Endometrium (tissue), 2 donors: ENCODE measurements at regions not wholly inside any gene's neighbourhood (a gene's known extent, or its start where the extent isn't known, plus 50 kb on each side); places are given as distances from the start of the nearest gene placed in this dataset.
A peak's percentile ranks its signal among the peaks of the same experiment; 100 is the strongest.
"Not testable (repeated sequence)": the region's sequence is repeated elsewhere in the genome, so short reads cannot be mapped to it uniquely, and the experiment has no call there.

Source experiments
- FAIRE-seq: peaks from 2 replicates; lab custom pipeline; 2012; peaks lifted over from hg19 to GRCh38; lab: Jason Lieb, UNC
- donor health status: control.
- donor health status: control.

DNA sequence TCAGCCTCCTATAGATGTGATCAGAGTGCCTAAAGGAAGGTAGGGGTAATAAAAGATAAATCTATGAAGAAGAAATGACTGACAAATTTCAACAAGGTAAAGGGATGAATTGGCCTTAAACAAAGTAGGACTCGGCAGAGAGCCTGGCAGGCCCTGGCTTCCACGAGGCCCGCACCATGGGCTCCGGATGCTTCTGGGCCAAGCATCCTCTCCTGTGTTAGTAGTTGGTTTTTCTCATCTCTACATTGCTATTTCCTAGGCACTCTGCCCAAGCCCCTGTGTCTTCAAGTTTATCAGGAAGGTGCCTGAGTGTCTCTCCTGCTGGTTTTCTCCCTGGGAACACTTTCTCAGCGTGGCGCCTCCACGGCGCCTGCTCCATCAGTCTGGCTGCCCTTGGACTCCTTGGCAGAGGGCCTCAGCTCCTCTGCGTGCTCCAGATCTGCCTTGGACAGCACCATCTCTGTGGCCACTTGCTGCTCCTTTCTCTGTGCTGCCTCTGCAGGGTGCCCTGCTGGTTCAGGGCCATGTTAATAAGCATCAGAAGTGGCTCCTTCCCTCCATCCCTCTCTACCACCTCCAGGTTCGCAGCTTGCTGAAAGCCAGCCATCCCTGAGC is 413.3 kb upstream of the DPP6 start:
- no peak for FAIRE-seq

DNA sequence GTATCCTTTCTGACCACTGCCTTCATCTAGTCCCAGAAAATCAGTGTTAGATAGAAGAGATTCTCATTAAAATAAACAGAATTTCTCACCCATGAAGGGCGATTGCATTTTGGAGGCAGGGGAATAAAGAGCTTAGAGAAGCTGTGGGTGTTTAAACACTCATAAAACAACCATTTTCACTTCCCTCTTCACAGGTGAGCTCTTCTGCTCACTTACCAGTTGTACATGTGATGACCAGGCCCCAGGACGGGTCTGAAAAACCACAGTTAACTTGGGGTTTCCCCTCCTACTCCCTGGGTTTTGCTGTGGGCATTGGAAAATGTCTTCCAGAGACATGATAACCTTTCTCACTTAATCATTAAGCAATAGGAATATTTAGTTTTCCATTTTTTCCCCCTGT is 411.6 kb upstream of the DPP6 start:
- no peak for FAIRE-seq

DNA sequence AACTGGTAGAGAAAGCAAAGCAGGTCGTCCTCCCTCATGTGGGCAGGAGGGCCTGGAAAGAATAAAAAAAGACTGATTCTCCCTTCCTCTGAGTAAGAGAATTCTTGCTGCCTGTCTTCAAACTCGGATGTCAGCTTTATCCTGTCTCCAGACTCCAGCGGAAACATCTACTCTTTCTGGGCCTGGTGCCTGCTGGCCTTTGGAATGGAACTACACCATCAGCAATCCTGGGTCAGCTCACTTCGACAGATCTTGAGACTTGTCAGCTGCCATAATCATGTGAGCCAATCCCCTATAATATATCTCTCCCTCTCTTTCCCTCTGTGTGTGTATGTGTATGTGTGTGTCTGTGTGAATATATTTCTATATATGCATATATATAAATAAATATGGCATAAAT is 411.0 kb upstream of the DPP6 start:
- FAIRE-seq, result no peak

DNA sequence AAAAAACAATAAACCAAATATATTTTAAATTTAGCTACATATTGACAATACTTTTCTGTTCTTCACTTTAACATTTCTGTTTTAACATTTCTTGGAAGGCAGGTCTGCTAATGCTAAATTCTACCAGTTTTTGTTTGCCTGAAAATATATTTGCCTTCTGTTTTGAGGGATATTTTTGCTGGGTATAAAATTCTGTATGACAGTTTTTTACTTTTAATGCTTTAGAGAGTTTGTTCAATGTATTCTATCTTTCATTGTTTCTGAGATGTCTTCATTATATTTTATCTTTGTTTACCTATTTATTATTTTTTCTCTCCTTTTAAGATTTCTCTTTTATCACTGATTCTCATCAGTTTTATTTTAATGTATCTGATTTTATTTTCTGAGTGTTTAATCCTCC is 409.2 kb upstream of the DPP6 start:
- FAIRE-seq, result no peak

DNA sequence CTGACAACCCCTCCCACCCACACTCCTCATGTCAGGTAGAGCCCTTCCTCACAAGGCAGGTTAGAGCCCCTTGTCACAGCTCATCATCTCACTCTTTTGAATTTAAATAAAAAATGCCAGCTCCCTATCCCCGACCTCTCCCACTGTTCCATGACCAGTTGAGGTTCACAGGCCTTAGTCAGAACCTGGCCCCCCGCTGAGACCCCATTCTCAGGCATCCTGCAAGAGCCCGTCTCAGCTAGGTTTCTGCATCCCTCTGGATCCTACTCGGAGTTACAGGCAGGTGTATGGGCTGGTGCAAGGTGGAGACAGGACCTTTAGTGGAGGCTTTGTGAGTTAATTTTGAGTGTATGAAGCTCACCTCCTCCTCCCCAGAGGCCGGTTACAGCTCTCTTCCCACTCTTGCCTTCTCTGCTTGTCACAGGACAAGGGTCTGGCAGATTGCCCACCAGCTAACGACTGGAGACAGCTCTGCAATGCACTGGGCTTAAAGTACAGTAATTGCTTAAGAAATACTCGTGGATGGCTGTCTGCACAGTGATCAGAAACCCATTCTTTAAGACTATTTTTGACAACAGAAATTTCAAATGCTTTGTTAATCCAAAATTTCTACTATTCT is 394.9 kb upstream of the DPP6 start:
- FAIRE-seq, result no peak

DNA sequence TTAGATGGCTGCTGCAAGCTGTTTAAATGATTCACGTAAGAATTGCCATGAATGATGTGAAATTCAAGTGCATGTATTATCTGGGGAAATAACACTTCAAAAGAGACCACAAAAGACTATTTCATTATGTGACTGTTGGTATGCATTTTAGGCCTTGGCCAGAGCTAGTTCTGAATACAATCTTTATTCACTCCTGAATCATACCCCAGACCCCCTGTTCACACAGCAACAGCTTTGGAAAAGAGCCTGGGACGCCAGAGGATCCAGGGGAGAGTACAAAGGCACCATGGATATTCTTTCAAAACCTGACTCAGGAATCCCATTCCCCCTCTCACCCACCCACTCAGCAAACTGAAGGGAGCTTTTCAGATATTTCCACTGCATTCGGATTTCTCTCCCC is 377.1 kb upstream of the DPP6 start:
- no peak for FAIRE-seq

DNA sequence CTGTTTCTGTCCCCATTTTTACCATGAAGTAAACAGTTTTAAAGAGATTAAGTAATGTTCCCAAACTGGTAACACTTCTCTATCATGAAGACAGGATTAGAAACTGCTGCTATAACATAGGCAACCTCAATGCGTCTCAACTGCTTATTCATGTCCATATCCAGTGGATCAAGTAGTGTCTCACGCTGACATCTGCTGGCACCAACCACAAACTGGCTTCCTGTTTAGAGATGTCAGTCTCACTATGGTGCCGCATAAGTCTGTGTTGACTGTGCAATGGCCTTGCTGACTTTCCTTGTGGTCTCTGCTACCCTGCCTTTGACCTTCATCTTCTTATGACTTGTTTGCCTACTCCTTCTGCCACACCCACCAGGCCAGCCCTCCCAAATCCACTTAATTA is 369.6 kb upstream of the DPP6 start:
- FAIRE-seq, result no peak

DNA sequence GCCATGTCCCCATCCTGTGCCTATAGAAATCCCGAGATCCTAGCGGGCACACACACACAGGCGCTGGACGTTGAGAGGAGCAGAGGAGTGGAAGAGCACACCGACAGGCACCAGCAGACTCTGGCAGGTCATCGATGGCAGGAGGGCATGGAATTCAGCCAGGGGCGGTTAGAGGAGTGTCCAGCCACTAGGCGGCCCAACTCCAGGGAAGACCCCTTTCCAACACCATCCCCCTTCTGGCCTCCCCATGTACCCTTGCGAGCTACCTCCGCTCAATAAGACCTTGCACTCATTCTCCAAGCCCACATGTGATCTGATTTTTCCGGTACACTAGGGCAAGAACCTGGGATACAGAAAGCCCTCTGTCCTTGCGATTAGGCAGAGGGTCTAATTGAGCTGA is 356.0 kb upstream of the DPP6 start:
- FAIRE-seq, result no peak

DNA sequence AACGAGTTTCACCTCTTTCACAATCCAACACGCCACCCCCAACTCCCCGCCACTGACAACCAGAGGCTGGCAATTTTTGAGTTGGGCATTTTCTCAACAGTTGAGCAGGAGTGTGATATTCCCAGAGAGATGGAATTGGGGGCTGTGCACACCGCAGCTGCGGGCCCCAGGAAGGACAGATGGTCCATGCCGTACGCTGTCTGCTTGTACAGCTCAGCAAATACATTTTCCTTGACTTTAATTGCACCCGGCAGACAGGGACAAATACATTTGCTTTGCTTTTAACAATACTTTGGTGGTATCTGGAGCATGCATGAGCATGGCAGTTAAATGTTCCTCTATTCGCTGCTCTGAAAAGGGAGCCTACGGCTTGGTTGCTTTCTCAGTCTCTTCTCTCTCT is 354.2 kb upstream of the DPP6 start:
- no peak for FAIRE-seq

DNA sequence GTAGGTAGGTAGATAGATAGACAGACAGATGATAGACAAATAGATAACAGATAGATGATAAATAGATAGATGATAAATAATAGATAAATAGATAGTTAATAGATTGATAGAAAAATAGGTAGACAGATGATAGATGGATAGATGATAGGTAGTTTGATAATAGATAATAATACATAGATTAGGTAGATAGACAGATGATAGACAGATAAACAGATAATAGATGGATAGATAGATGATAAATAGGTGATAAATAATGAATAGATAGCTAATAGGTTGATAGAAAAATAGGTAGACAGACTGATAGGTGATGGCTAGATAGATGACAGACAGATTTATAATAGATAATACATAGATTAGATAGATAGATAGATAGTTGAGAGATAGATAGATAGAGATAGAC is 350.5 kb upstream of the DPP6 start:
- no peak for FAIRE-seq

DNA sequence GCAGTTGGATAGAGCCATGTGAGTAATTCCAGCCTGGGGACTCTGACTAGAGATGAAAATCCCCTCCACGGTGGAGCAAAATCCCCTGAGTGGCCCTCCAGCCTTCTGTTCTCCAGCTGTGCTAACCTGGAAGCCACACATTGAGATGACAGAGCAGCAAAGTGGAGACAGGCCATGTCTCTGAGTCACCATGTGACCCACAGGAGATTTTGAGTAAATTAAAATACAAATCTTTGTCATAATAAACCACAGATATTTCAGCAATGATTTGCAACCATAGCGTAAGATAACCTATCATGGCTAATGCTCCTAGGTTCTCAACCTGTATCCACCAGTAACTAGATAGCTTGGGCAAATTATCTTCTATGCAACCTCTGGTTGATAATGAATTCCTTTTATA is 328.3 kb upstream of the DPP6 start:
- FAIRE-seq, result not testable (repeated sequence)

DNA sequence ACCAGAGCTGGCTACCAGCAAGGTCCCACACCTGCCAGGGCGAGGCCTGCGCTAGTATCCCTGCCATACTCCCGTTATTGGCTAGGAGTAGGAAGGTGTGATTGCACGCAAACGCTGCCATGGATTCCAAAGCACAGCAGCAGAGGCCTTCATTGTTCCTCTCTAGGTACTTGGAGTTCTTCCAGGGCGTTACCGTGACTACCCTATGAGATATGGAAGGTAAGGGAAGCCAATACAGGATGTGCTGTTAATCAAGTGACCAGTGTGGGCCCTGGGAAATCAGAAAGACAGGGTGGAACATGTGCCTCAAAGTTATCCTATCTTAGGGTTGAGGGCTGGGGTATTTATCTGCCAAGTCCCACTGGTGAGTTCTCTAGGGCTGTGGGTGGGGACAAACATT is 320.7 kb upstream of the DPP6 start:
- FAIRE-seq, result not testable (repeated sequence)

DNA sequence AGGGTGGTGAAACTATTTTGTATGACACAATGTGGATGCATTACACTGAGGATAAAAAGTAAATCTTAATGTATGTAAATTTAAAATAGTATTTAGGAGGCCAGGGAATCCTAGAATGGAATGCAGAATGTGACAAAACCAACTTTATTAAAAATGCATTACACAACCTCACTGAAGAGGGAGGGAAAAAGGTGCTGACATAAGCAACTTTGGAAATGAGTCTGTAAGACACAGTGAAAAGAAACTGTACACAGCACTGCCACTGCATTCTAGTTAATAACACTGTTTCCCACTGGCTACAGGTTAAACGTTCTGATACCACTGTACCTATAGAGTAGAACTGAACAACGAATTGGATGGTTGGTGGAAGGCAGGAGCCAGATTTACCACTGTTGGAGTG is 308.8 kb upstream of the DPP6 start:
- FAIRE-seq, result not testable (repeated sequence)

DNA sequence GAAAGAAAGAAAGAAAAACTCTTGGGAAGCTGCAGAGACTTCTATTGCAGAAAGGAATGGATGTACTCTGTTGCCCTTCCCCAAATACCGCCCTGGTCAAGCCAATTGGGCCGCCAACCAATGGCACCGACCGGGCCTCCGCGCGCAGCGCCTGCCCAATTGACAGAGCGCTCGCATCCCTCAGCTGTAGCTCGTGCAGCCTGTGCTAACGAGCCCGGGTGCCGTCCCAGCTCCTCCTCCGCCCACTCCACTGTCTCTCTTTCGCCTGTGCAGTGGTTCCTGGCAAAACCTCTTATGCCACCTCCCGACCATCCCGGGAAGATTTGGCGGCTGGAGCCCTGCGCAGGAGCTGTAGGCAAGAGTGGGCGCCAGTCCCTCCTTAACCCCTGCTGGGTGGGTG is 304.2 kb upstream of the DPP6 start:
- FAIRE-seq, result not testable (repeated sequence)

DNA sequence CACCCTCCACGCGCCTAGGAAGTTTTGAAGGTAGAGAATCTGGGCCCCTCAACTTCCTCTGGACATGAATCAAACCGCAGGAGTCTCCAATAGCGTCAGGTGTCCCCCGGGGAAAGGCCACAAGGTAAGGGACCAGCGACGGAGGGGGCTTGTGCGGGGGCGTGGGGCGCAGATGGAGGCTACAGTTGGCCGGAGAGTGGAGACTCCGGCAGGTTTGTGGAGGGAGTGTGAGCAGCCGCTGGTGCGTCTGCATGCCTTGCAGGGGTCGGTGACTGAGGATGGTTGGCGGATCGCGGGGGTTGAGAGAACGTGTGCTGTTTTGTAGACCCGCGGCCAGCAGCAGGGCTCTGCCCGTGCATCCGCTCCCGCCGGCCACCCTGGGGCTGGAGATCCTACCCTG is 303.3 kb upstream of the DPP6 start:
- not testable (repeated sequence) for FAIRE-seq

DNA sequence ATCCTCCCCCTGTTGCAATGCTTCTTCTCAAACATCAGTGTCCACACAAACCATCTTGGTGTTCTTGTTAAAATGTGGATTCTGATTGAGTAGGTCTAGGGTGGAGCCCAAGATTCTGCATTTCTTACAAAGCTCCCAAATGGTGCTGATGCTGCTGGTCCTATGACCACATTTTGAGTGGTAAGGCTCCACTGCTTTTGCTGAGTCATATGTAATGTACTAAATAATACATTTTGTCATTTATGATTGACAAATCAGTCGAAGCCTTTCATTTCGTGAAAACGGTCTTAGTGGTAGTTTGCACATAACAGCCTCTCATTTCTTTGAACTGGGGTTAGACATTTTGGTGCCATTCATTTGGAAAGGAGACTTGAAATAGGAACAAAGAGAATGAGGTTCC is 286.3 kb upstream of the DPP6 start:
- FAIRE-seq, result not testable (repeated sequence)

DNA sequence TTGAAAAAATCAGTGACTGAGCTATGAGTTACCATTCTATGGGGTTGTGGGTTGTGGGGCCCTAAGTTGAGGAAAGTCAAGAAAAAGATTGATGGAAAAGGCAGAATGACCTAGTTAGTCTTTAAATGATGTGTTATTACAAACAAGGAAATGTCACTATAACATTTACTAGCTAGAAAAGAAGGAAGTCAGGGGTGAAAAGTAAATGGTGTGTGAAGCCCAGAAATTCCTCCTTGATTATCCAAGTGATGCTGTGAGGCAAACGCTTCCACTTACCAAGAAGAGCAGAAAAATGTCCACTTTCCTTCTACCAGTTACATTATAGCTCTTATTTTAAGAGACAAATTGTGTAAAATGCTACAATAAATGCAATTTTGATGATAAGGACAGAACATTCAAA is 285.3 kb upstream of the DPP6 start:
- FAIRE-seq, result not testable (repeated sequence)

DNA sequence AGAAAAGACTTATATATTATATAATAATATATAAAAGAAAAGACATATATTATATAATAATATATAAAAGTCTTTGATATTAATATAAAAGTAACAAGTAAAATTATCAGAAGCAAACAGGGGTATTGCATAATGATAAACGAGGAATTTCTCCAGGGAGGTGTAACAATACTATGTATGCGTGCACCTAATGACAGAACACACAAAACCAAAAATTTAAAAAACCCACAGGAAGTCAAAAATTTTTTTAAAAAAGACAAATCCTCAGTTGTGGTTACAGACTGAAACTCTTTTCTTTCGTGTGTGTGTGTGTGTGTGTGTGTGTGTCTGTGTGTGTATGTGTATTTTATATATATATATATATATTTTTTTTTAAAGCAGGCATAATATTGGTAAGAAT is 279.2 kb upstream of the DPP6 start:
- peak; percentile 37 for FAIRE-seq

DNA sequence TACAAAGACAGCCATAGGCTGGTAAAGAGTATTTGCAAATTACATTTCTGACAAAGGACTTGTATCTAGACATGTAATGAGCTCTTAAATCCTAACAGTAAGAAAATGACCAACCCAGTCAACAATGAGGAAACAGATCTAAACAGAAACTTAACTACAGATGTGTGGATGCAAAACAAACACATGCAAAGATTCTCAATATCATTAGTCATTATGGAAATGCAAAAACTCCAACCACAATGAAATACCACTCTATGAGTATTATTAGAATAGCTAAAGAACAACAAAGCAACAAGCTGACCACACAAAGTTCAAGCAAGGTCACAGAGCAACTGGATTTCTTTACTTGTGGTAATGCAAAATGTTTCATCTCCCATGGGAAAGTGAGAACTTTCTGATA is 275.3 kb upstream of the DPP6 start:
- peak; percentile 94 for FAIRE-seq

DNA sequence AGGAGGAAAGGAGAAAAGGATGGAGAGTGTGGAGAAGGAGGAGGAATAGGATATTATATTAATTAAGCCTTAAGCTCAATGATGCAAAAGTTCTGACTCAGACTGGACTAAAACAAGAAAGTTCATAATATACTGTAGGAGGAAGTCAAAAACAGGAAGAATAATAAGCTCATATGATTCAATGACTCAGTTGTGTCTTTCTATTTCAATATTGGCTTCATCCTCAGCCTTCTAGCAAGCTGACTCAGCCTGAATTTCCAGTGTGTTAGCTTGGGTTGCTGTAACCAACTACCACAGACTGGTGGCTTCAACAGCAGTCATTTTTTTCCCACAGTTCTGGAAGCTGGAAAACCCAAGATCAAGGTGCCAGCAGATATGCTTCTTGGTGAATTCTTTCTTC is 254.8 kb upstream of the DPP6 start:
- not testable (repeated sequence) for FAIRE-seq

DNA sequence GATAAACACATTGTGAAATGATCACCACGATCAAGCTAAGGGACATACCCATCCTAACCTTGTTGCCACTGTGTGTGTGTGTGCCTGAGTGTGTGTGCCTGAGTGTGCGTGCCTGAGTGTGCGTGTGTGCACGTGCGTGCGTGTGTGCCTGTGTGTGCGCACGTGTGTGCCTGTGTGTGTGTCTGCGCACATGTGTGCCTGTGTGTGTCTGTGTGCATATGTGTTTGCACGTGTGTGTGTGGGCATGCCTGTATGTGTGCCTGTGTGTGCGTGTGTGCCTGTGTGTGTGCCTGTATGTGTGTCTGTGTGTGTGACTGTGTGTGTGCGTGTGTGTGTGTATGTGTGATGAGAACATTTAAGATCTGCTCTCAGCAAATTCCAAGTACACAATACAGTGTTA is 244.1 kb upstream of the DPP6 start:
- no peak for FAIRE-seq

DNA sequence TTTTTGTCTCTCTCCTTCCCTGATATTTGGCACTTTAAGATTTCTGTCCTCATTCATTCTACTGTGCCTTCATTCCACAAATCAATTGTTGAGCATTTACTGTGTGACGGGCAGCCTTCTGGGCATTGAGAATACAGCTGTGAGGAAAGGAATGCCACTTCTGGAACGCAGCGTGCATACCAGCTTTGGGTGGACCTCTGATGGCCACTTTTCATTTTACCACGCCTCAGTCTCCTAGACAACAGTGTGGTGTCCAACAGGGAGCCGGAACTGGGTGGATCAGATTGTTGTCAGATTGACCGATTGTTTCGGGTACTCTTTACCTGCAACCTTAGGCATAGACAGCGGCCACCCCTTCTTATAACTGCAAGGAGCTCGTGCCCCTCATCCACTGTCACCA is 222.7 kb upstream of the DPP6 start:
- FAIRE-seq, result no peak

DNA sequence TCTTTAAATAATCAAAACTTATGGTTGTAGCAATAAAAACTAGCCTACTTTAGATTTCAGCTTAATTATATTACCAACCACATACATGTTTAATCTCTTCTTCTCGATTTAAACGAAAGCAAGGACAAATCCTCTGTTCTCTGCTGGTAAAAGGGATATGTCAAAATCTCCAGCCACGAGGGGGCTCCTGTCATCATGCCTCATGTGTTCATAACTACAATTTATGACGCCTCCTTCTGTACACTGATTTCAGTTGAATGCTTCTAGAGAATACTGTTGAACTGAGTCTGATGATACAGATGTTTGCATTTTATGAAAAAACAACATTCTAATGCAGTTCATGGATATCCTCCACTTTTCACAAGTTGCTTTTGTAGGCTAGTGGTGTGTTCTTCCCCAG is 220.0 kb upstream of the DPP6 start:
- no peak for FAIRE-seq

DNA sequence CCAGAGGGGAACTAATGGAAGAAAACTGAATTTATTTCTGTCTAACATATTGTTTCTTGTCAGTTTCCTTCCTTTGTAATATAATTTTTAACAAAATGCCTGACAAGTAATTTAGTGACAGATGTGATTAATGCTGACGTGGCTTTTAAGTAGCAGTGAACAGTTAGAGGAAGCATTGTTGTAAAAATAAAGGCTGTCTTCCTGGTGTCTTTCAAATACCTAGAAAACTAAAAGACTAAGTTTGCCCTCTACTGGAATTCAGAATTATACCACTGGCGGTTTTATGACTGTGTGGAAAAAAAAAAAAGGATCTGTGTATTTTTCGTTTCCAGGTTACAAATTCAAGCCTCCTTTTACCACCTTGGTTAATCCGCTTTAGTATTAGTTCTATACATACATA is 217.1 kb upstream of the DPP6 start:
- peak; percentile 70 for FAIRE-seq
